PC-3 (cell line): ENCODE measurements at regions not wholly inside any gene's neighbourhood (a gene's known extent, or its start where the extent isn't known, plus 50 kb on each side); places are given as distances from the start of the nearest gene placed in this dataset.

Experiments
- ATAC-seq: fragments of 200-7000 bp; cut with Tn5 transposase; 2 replicates; pipeline ENCODE4 v1.9.1; 2020; ENCODE audit warnings: mild to moderate bottlenecking, moderate library complexity
- BruUV-seq: library from RNA; stranded (reverse); fragments of 400-500 nt; replicated peaks from 2 replicates; lab custom pipeline; 2021; lab: Mats Ljungman, UMichigan
- CTCF ChIA-PET: fragments of 300-600 bp; sonication (Branson Sonifier 250); formaldehyde crosslinking; loops from one replicate; lab custom pipeline; 2022; ENCODE audit warnings: antibody characterized with exemption; lab: Charles Lee
- POLR2A ChIA-PET: fragments of 300-600 bp; sonication (Branson Sonifier 250); formaldehyde crosslinking; loops from one replicate; lab custom pipeline; 2022; ENCODE audit warnings: antibody characterized with exemption; ENCODE audit not compliant: unreplicated experiment; lab: Charles Lee
- DNase-seq: peaks from one replicate; pipeline ENCODE4 v3.0.0-alpha.2; 2015
- H2AFZ ChIP-seq: fragments of 300-600 bp; sonication (generic); 2 replicates; pipeline ENCODE4 v1.6.0; 2016; ENCODE audit warnings: antibody characterized with exemption, low read length
- H3F3A ChIP-seq: fragments of 300-600 bp; sonication (generic); one replicate; pipeline ENCODE4 v1.6.0; 2017; ENCODE audit warnings: antibody characterized with exemption, low read length, control low read depth, mild to moderate bottlenecking; ENCODE audit not compliant: unreplicated experiment
- H3K27ac ChIP-seq: fragments of 300-600 bp; sonication (generic); 2 replicates; pipeline ENCODE4 v1.5.1; 2016; ENCODE audit warnings: mild to moderate bottlenecking, low read length
- H3K27me3 ChIP-seq: fragments of 300-600 bp; sonication (generic); 2 replicates; pipeline ENCODE4 v1.6.1; 2016; ENCODE audit warnings: low read length, mixed read lengths
- H3K36me3 ChIP-seq: fragments of 300-600 bp; sonication (generic); 2 replicates; pipeline ENCODE4 v1.6.1; 2016; ENCODE audit warnings: low read depth, mixed run types, low read length, mixed read lengths
- H3K4me1 ChIP-seq: fragments of 300-600 bp; sonication (generic); 2 replicates; pipeline ENCODE4 v1.5.1; 2016; ENCODE audit warnings: low read length; ENCODE audit not compliant: insufficient read depth
- H3K4me2 ChIP-seq: fragments of 300-600 bp; sonication (generic); 2 replicates; pipeline ENCODE4 v1.6.0; 2016; ENCODE audit warnings: low read length
- H3K4me3 ChIP-seq: fragments of 300-600 bp; sonication (generic); 2 replicates; pipeline ENCODE4 v1.5.1; 2016; ENCODE audit warnings: mild to moderate bottlenecking, low read length, mixed read lengths
- H3K79me2 ChIP-seq: fragments of 300-600 bp; sonication (generic); 2 replicates; pipeline ENCODE4 v1.6.1; 2017; ENCODE audit warnings: low read length, mixed read lengths
- H3K9ac ChIP-seq: fragments of 300-600 bp; sonication (generic); 2 replicates; pipeline ENCODE4 v1.6.0; 2016; ENCODE audit warnings: mild to moderate bottlenecking, low read length
- H3K9me2 ChIP-seq: fragments of 300-600 bp; sonication (generic); replicated peaks from 2 replicates; pipeline ENCODE4 v1.6.1; 2016; ENCODE audit warnings: mixed run types, low read length, mixed read lengths
- H3K9me3 ChIP-seq: fragments of 300-600 bp; sonication (generic); 2 replicates; pipeline ENCODE4 v1.6.1; 2016; ENCODE audit warnings: low read length, mixed read lengths
- H4K20me1 ChIP-seq: fragments of 300-600 bp; sonication (generic); 2 replicates; pipeline ENCODE4 v1.6.1; 2016; ENCODE audit warnings: low read length, mixed read lengths
- EZH2 ChIP-seq: fragments of 300-600 bp; sonication (generic); IDR thresholded peaks from one replicate; pipeline ENCODE4 v1.6.1; 2017; ENCODE audit warnings: antibody characterized with exemption, mild to moderate bottlenecking, low read length; ENCODE audit not compliant: unreplicated experiment
- EZH2phosphoT487 ChIP-seq: fragments of 300-600 bp; sonication (generic); IDR thresholded peaks from 2 replicates; pipeline ENCODE4 v1.6.1; 2018; ENCODE audit warnings: mild to moderate bottlenecking, antibody characterized with exemption, low read length, borderline replicate concordance
- intact Hi-C: fragments of 100-400 bp; cut with micrococcal nuclease; formaldehyde crosslinking; loops from 2 replicates; pipeline ENCODE4 v1.9.0; 2023
- TF ChIP-seq, protein P1 (sequence below): fragments of 300-600 bp; sonication (generic); conservative IDR thresholded peaks from 2 replicates; pipeline ENCODE4 v1.5.1; 2017; ENCODE audit warnings: antibody characterized with exemption, low read depth, mild to moderate bottlenecking, low read length

DNA sequence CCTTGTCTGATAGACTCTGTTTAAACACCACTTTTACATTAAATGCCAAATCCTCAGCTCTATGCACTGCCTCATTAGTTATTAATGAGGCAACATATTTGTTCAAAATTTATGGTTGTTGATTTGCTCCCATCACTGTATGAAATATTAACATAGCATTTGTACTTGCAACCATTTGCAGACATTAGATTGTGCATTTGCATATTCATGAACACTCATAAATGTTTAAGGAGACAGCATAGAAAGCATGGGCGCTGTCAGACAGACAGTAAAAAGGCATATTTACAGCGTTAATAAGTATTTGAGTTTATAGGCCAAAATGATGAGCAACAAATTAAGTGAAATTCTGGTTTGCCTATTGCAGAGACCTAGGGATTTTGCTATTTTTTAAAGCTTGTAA lies 502.3 kb downstream of the TXNL1 start:
- H2AFZ ChIP-seq: no peak overlapping the region
- no peak for ATAC-seq
- no peaks in the 10 kb centered on the region for H3K27me3 ChIP-seq
- no peaks in the 10 kb centered on the region for H3F3A ChIP-seq
- H3K9me3 ChIP-seq: no peaks in the 10 kb centered on the region
- no peaks in the 10 kb centered on the region for H3K4me1 ChIP-seq
- no peak overlapping the region for H3K27ac ChIP-seq
- CTCF ChIA-PET: no interaction called here
- no peak overlapping the region for H3K4me3 ChIP-seq
- no peaks in the 10 kb centered on the region for H3K79me2 ChIP-seq
- H3K36me3 ChIP-seq: no peaks in the 10 kb centered on the region
- POLR2A ChIA-PET: no interaction called here
- no peaks in the 10 kb centered on the region for H4K20me1 ChIP-seq
- H3K9ac ChIP-seq: no peak overlapping the region
- DNase-seq: no peak
- TF ChIP-seq EZH2: no peak
- H3K9me2 ChIP-seq: no peaks in the 10 kb centered on the region
- intact Hi-C loops: no loop called here
- BruUV-seq: no TSS peak
- no peak overlapping the region for H3K4me2 ChIP-seq

DNA sequence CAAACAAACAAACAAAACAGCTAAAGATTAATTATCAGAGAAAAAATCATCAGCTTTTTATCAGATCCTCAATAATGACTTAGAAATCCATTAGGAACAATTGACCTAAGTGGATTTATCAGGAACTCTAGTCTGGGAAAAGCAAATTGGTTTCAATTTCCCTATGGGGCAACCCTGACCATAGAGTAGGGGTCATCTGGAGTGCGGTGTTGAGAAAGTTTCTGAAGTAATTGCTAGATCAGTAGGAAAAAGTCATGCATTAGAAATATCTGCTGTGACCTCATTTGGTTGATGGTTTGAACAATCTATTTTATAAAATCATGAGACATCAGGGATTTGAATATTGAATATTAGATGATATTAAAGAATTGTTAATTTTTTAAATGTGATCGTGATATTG lies 507.9 kb downstream of the TXNL1 start:
- H3K79me2 ChIP-seq: no peaks in the 10 kb centered on the region
- intact Hi-C loops: no loop called here
- H3K4me3 ChIP-seq: no peak overlapping the region
- H3F3A ChIP-seq: no peaks in the 10 kb centered on the region
- no peak overlapping the region for H3K9ac ChIP-seq
- H2AFZ ChIP-seq: no peak overlapping the region
- H3K27me3 ChIP-seq: no peaks in the 10 kb centered on the region
- ATAC-seq (no peak), DNase-seq (no peak)
- H3K9me2 ChIP-seq: no peaks in the 10 kb centered on the region
- no peaks in the 10 kb centered on the region for H3K9me3 ChIP-seq
- TF ChIP-seq, protein P1, sequence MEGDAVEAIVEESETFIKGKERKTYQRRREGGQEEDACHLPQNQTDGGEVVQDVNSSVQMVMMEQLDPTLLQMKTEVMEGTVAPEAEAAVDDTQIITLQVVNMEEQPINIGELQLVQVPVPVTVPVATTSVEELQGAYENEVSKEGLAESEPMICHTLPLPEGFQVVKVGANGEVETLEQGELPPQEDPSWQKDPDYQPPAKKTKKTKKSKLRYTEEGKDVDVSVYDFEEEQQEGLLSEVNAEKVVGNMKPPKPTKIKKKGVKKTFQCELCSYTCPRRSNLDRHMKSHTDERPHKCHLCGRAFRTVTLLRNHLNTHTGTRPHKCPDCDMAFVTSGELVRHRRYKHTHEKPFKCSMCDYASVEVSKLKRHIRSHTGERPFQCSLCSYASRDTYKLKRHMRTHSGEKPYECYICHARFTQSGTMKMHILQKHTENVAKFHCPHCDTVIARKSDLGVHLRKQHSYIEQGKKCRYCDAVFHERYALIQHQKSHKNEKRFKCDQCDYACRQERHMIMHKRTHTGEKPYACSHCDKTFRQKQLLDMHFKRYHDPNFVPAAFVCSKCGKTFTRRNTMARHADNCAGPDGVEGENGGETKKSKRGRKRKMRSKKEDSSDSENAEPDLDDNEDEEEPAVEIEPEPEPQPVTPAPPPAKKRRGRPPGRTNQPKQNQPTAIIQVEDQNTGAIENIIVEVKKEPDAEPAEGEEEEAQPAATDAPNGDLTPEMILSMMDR: no peak
- TF ChIP-seq EZH2 (no peak), EZH2phosphoT487 (no peak)
- BruUV-seq: no TSS peak
- no peaks in the 10 kb centered on the region for H3K4me1 ChIP-seq
- ChIA-PET CTCF (no interaction called here), POLR2A (no interaction called here)
- H4K20me1 ChIP-seq: no peaks in the 10 kb centered on the region
- H3K27ac ChIP-seq: no peak overlapping the region
- no peaks in the 10 kb centered on the region for H3K36me3 ChIP-seq
- H3K4me2 ChIP-seq: no peak overlapping the region

DNA sequence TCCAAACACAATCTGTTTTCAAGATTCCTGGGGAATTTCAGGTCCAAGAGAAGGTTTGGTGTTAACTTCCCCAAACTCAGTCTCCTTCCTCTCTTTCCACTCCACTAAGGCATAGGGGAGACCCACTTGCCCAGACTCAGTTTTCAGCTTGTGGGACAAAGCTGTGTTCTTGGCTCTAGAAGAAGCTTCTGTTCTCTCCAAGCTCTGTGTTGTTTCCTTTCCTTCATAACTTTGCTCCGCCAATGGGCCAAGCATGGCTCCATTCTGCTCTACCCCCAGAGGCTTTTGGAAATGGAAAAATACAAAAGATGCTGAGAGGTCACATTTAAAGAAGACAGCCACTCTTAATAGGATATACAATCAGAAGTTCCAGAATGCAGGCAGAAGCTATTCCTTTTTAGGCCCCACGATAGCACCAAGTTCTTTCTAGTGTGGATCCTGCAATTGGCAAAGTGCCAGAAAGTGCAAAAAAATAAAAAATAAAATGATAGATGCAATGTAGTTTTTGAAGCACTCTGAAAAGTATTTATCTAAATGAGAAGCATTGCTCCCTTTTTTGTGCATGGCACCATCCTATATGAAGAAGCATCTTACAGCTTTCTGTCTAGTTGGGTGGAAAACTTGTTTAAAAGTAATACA lies 510.1 kb downstream of the TXNL1 start:
- Histone ChIP-seq H3K9ac (no peak overlapping the region), H2AFZ (no peak overlapping the region), H3K36me3 (no peaks in the 10 kb centered on the region), H4K20me1 (no peaks in the 10 kb centered on the region), H3K9me3 (no peaks in the 10 kb centered on the region), H3K27ac (no peak overlapping the region), H3F3A (no peaks in the 10 kb centered on the region), H3K4me1 (peaks cover 12% of the 10 kb centered on the region), H3K4me2 (no peak overlapping the region), H3K27me3 (no peaks in the 10 kb centered on the region), H3K79me2 (no peaks in the 10 kb centered on the region), H3K4me3 (no peak overlapping the region), H3K9me2 (no peaks in the 10 kb centered on the region)
- POLR2A ChIA-PET: no interaction called here
- intact Hi-C loops: no loop called here
- CTCF ChIA-PET: no interaction called here
- ATAC-seq (no peak), DNase-seq (no peak)
- no TSS peak for BruUV-seq
- no peak for TF ChIP-seq EZH2
- TF ChIP-seq, protein P1: no peak
- TF ChIP-seq EZH2phosphoT487: no peak
